DMS79 treated with DMSO at 0.1 percent for 48 hours (cell line): ENCODE measurements at regions not wholly inside any gene's neighbourhood (a gene's known extent, or its start where the extent isn't known, plus 50 kb on each side); places are given as distances from the start of the nearest gene placed in this dataset.

Experiments
- DNase-seq: peaks from one replicate; lab custom pipeline; 2025; lab: John Stamatoyannopoulos, UW

- DNase-seq = no peak
Measured at GRCh38 chr20:10863337-10864060, 189.7 kb upstream of the JAG1 start.

- DNase-seq = peak; percentile 10
Measured at GRCh38 chr20:10864076-10864672, 190.4 kb upstream of the JAG1 start.

- no peak for DNase-seq
Measured at GRCh38 chr20:10868299-10868698, 194.5 kb upstream of the JAG1 start.

- DNase-seq = no peak
Measured at GRCh38 chr20:10873026-10873425, 199.2 kb upstream of the JAG1 start.

- DNase-seq = no peak
Measured at GRCh38 chr20:10875653-10876052, 201.9 kb upstream of the JAG1 start.

- DNase-seq = no peak
Measured at GRCh38 chr20:10876558-10876957, 202.8 kb upstream of the JAG1 start.

GRCh38 chr20:10877342-10877741 is 203.5 kb upstream of the JAG1 start:
- DNase-seq = no peak

- no peak for DNase-seq
Measured at GRCh38 chr20:10883166-10883565, 209.4 kb upstream of the JAG1 start.

GRCh38 chr20:10893321-10893720 is 219.5 kb upstream of the JAG1 start:
- DNase-seq = no peak

- DNase-seq = no peak
Measured at GRCh38 chr20:10897336-10897735, 223.5 kb upstream of the JAG1 start.

- no peak for DNase-seq
Measured at GRCh38 chr20:10898552-10898951, 224.8 kb upstream of the JAG1 start.

- DNase-seq = no peak
Measured at GRCh38 chr20:10902174-10902573, 228.4 kb upstream of the JAG1 start.

GRCh38 chr20:10902576-10903282 is 228.9 kb upstream of the JAG1 start:
- no peak for DNase-seq

- DNase-seq = no peak
Measured at GRCh38 chr20:10906834-10907233, 233.0 kb upstream of the JAG1 start.

GRCh38 chr20:10909803-10910202 is 236.0 kb upstream of the JAG1 start:
- DNase-seq = no peak

- no peak for DNase-seq
Measured at GRCh38 chr20:10910535-10911178, 236.9 kb upstream of the JAG1 start.

GRCh38 chr20:10911298-10911697 is 237.5 kb upstream of the JAG1 start:
- no peak for DNase-seq

GRCh38 chr20:10915815-10916214 is 242.0 kb upstream of the JAG1 start:
- DNase-seq = no peak

- no peak for DNase-seq
Measured at GRCh38 chr20:10916312-10916711, 242.5 kb upstream of the JAG1 start.

- no peak for DNase-seq
Measured at GRCh38 chr20:10917826-10918225, 244.0 kb upstream of the JAG1 start.

- DNase-seq = no peak
Measured at GRCh38 chr20:10919396-10920140, 245.8 kb upstream of the JAG1 start.

GRCh38 chr20:10920396-10920795 is 246.6 kb upstream of the JAG1 start:
- no peak for DNase-seq
